Right atrium auricular region (tissue), 2 donors: ENCODE measurements at regions not wholly inside any gene's neighbourhood (a gene's known extent, or its start where the extent isn't known, plus 50 kb on each side); places are given as distances from the start of the nearest gene placed in this dataset.

Experiments
- DNase-seq: peaks from one replicate; pipeline ENCODE4 v3.0.0-alpha.2; 2019; ENCODE audit warnings: low spot score
- H3K27ac ChIP-seq, 2 donors: fragments of 200-600 bp; sonication (generic); 1 replicate in 1 of 2; 2 replicates in 1 of 2; pipeline ENCODE4 v1.5.1; 2016 to 2019
- H3K27me3 ChIP-seq, 2 donors: fragments of 200-600 bp; sonication (generic); one replicate each; pipeline versions ENCODE4 v1.5.1 to v1.6.0; 2017 to 2019
- H3K36me3 ChIP-seq: fragments of 200-600 bp; sonication (generic); one replicate; pipeline ENCODE4 v1.5.1; 2016
- H3K4me1 ChIP-seq, 2 donors: fragments of 200-600 bp; sonication (generic); one replicate each; pipeline versions ENCODE4 v1.5.1 to v1.6.0; 2017 to 2019
- H3K4me3 ChIP-seq, 2 donors: fragments of 200-600 bp; sonication (generic); 1 replicate in 1 of 2; 2 replicates in 1 of 2; pipeline ENCODE4 v1.5.1; 2017 to 2019; ENCODE audit warnings: mild to moderate bottlenecking in 1 of 2, moderate library complexity in 1 of 2
- H3K9me3 ChIP-seq, 2 donors: fragments of 200-600 bp; sonication (generic); one replicate each; pipeline ENCODE4 v1.5.1; 2019
- CTCF ChIP-seq, 2 donors: fragments of 200-600 bp; sonication (generic); IDR thresholded peaks; one replicate each; pipeline ENCODE4 v1.5.1; 2019; ENCODE audit warnings: antibody characterized with exemption in 2 of 2

GRCh38 chr2:150159300-150159699, 328.2 kb downstream of the RND3 start:
- Histone ChIP-seq H3K27me3 (no peaks in the 10 kb centered on the region), H3K27ac (no peak overlapping the region), H3K36me3 (no peaks in the 10 kb centered on the region), H3K4me1 (no peaks in the 10 kb centered on the region), H3K9me3 (no peaks in the 10 kb centered on the region), H3K4me3 (no peak overlapping the region)
- DNase-seq = no peak
- TF ChIP-seq CTCF (IDR thresholded peaks at IDR 0.05) = no peak

GRCh38 chr2:150156876-150157275, 330.6 kb downstream of the RND3 start:
- no peak overlapping the region for H3K27ac ChIP-seq
- TF ChIP-seq CTCF (IDR thresholded peaks at IDR 0.05) = no peak

GRCh38 chr2:150156415-150156814, 331.1 kb downstream of the RND3 start:
- Histone ChIP-seq H3K4me3 (no peak overlapping the region), H3K27ac (no peak overlapping the region), H3K9me3 (no peaks in the 10 kb centered on the region), H3K27me3 (no peaks in the 10 kb centered on the region), H3K4me1 (no peaks in the 10 kb centered on the region), H3K36me3 (no peaks in the 10 kb centered on the region)
- no peak for DNase-seq
- no peak for TF ChIP-seq CTCF (IDR thresholded peaks at IDR 0.05)

More at GRCh38 chr2:150156876-150157275, 330.6 kb downstream of the RND3 start:
- Histone ChIP-seq H3K27me3 (no peaks in the 10 kb centered on the region), H3K4me3 (no peak overlapping the region), H3K9me3 (no peaks in the 10 kb centered on the region), H3K36me3 (no peaks in the 10 kb centered on the region), H3K4me1 (no peaks in the 10 kb centered on the region)
- no peak for DNase-seq

- TF ChIP-seq CTCF (IDR thresholded peaks at IDR 0.05) = no peak
- DNase-seq = no peak
- Histone ChIP-seq H3K27ac (no peak overlapping the region), H3K4me1 (no peaks in the 10 kb centered on the region), H3K36me3 (no peaks in the 10 kb centered on the region), H3K27me3 (no peaks in the 10 kb centered on the region), H3K4me3 (no peak overlapping the region), H3K9me3 (no peaks in the 10 kb centered on the region)
Measured at GRCh38 chr2:150154308-150154797, 333.1 kb downstream of the RND3 start.

GRCh38 chr2:150153646-150154307, 333.7 kb downstream of the RND3 start:
- no peaks in the 10 kb centered on the region for H3K27me3 ChIP-seq
- no peaks in the 10 kb centered on the region for H3K9me3 ChIP-seq
- no peak overlapping the region for H3K4me3 ChIP-seq
- no peaks in the 10 kb centered on the region for H3K4me1 ChIP-seq
- H3K27ac ChIP-seq = no peak overlapping the region
- no peak for TF ChIP-seq CTCF (IDR thresholded peaks at IDR 0.05)
- no peaks in the 10 kb centered on the region for H3K36me3 ChIP-seq
- DNase-seq = no peak

- H3K4me1 ChIP-seq = no peaks in the 10 kb centered on the region
- no peak overlapping the region for H3K4me3 ChIP-seq
- DNase-seq = no peak
- H3K27ac ChIP-seq = no peak overlapping the region
- no peaks in the 10 kb centered on the region for H3K27me3 ChIP-seq
- TF ChIP-seq CTCF (IDR thresholded peaks at IDR 0.05) = no peak
- H3K36me3 ChIP-seq = no peaks in the 10 kb centered on the region
- H3K9me3 ChIP-seq = peaks cover 0 to 6% of the 10 kb centered on the region in 2 donors
Measured at GRCh38 chr2:150152230-150152629, 335.2 kb downstream of the RND3 start.
